ENCODE measurements at regions not wholly inside any gene's neighbourhood (a gene's known extent, or its start where the extent isn't known, plus 50 kb on each side); places are given as distances from the start of the nearest gene placed in this dataset.
"Not testable (repeated sequence)": the region's sequence is repeated elsewhere in the genome, so short reads cannot be mapped to it uniquely, and the experiment has no call there.

GRCh38 chr3:147710753-147711152 is 301.6 kb downstream of the ZIC1 start:
- not testable (repeated sequence) for H3K27ac Mint-ChIP-seq; H3K79me2 ChIP-seq (replicated peaks; ENCODE audit: insufficient read depth); H3K4me1 Mint-ChIP-seq; H2AFZ ChIP-seq; DNase-seq (ENCODE audit: low spot score); H3K27me3 ChIP-seq (ENCODE audit: insufficient read depth); H3K4me2 ChIP-seq; H3K36me3 ChIP-seq (ENCODE audit: insufficient read depth); H3F3A ChIP-seq (replicated peaks; ENCODE audit: low read depth); H3K27me3 Mint-ChIP-seq (ENCODE audit: insufficient read depth, low read depth, poor library complexity); H3K4me1 ChIP-seq (ENCODE audit: insufficient read depth); H3K4me3 Mint-ChIP-seq; H3K4me3 ChIP-seq; H3K27ac ChIP-seq (ENCODE audit: low read depth); H3K36me3 Mint-ChIP-seq (ENCODE audit: low read depth); ATAC-seq; H4K20me1 ChIP-seq (replicated peaks; ENCODE audit: insufficient read depth); H3K9me2 ChIP-seq (ENCODE audit: insufficient read depth); H3K9me3 Mint-ChIP-seq

DNA sequence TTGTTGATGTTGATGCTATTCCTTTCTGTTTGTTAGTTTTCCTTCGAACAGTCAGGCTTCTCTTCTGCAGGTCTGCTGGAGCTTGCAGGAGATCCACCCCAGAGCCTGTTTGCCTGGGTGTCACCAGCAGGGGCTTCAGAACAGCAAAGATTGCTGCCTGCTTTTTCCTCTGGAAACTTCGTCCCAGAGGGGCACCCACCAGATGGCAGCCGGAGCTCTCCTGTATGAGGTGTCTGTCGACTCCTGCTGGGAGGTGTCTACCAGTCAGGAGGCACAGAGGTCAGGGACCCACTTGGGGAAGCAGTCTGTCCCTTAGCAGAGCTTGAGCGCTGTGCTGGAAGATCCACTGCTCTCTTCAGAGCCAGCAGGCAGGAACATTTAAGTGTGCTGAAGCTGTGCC is 303.2 kb downstream of the ZIC1 start:
- Mint-ChIP-seq H3K4me1 (no peaks in the 10 kb centered on the region), H3K27me3 (ENCODE audit: insufficient read depth, low read depth, poor library complexity) (peaks cover 2% of the 10 kb centered on the region), H3K36me3 (ENCODE audit: low read depth) (no peaks in the 10 kb centered on the region), H3K9me3 (no peaks in the 10 kb centered on the region), H3K4me3 (no peak overlapping the region), H3K27ac (peak overlapping the region; percentile 60; the same call in 1 of the 2 replicates)
- no peaks in the 10 kb centered on the region for H3K36me3 ChIP-seq (ENCODE audit: insufficient read depth)
- no peaks in the 10 kb centered on the region for H4K20me1 ChIP-seq (replicated peaks; ENCODE audit: insufficient read depth)
- no peak overlapping the region for H3K27ac ChIP-seq (ENCODE audit: low read depth)
- ATAC-seq (no peak), DNase-seq (ENCODE audit: low spot score) (peak; percentile 12)
- 0 out of 2 replicates have a peak overlapping the region, but pooled peaks have one; percentile 19 for H2AFZ ChIP-seq
- no peaks in the 10 kb centered on the region for H3K4me1 ChIP-seq (ENCODE audit: insufficient read depth)
- no peak overlapping the region for H3K4me2 ChIP-seq
- peak in 1 of 2 experiments; percentile 33; a peak in 3 of 4 replicates for TF ChIP-seq CTCF (conservative IDR thresholded peaks at IDR 0.05; ENCODE audit: low read depth in 2 of 2)
- TF ChIP-seq, protein P1, sequence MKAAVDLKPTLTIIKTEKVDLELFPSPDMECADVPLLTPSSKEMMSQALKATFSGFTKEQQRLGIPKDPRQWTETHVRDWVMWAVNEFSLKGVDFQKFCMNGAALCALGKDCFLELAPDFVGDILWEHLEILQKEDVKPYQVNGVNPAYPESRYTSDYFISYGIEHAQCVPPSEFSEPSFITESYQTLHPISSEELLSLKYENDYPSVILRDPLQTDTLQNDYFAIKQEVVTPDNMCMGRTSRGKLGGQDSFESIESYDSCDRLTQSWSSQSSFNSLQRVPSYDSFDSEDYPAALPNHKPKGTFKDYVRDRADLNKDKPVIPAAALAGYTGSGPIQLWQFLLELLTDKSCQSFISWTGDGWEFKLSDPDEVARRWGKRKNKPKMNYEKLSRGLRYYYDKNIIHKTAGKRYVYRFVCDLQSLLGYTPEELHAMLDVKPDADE (IDR thresholded peaks at IDR 0.05) = no peak
- no peaks in the 10 kb centered on the region for H3K79me2 ChIP-seq (replicated peaks; ENCODE audit: insufficient read depth)
- H3F3A ChIP-seq (replicated peaks; ENCODE audit: low read depth) = no peaks in the 10 kb centered on the region
- H3K27me3 ChIP-seq (ENCODE audit: insufficient read depth) = no peaks in the 10 kb centered on the region
- no peak overlapping the region for H3K4me3 ChIP-seq
- H3K9me2 ChIP-seq (ENCODE audit: insufficient read depth) = 0 out of 2 replicates have a peak, but pooled peaks cover 7% of the 10 kb centered on the region

GRCh38 chr3:147712758-147713157 is 303.6 kb downstream of the ZIC1 start:
- ATAC-seq; H3K36me3 Mint-ChIP-seq (ENCODE audit: low read depth); H3K27ac Mint-ChIP-seq; H3K4me3 ChIP-seq; H3K27me3 Mint-ChIP-seq (ENCODE audit: insufficient read depth, low read depth, poor library complexity); DNase-seq (ENCODE audit: low spot score); H3K4me1 Mint-ChIP-seq; H3K36me3 ChIP-seq (ENCODE audit: insufficient read depth); H3K27ac ChIP-seq (ENCODE audit: low read depth); H3K9me3 Mint-ChIP-seq; H3K27me3 ChIP-seq (ENCODE audit: insufficient read depth); H3F3A ChIP-seq (replicated peaks; ENCODE audit: low read depth); H3K4me1 ChIP-seq (ENCODE audit: insufficient read depth); H3K4me3 Mint-ChIP-seq; H3K4me2 ChIP-seq; H4K20me1 ChIP-seq (replicated peaks; ENCODE audit: insufficient read depth); H3K79me2 ChIP-seq (replicated peaks; ENCODE audit: insufficient read depth); H3K9me2 ChIP-seq (ENCODE audit: insufficient read depth): not testable (repeated sequence)
- H2AFZ ChIP-seq = 0 out of 2 replicates have a peak overlapping the region, but pooled peaks have one; percentile 19

Data from GM23338 (cell line).